Thyroid gland (tissue), 4 donors: ENCODE measurements at regions not wholly inside any gene's neighbourhood (a gene's known extent, or its start where the extent isn't known, plus 50 kb on each side); places are given as distances from the start of the nearest gene placed in this dataset.
A peak's percentile ranks its signal among the peaks of the same experiment; 100 is the strongest.
"Not testable (repeated sequence)": the region's sequence is repeated elsewhere in the genome, so short reads cannot be mapped to it uniquely, and the experiment has no call there.

ENCODE experiments used
- DNase-seq, 2 donors: peaks; one replicate each; pipeline ENCODE4 v3.0.0-alpha.2; 2019
- H3K27ac ChIP-seq, 3 donors: fragments of 200-600 bp; sonication (generic); 1 replicate in 2 of 3; 2 replicates in 1 of 3; pipeline ENCODE4 v1.5.1; 2016 to 2019; ENCODE audit warnings: mild to moderate bottlenecking in 1 of 3, moderate library complexity in 1 of 3
- H3K27me3 ChIP-seq: fragments of 200-600 bp; sonication (generic); one replicate; pipeline ENCODE4 v1.5.1; 2019
- H3K36me3 ChIP-seq, 2 donors: fragments of 200-600 bp; sonication (generic); one replicate each; pipeline ENCODE4 v1.5.1; 2016 to 2019
- H3K4me1 ChIP-seq, 2 donors: fragments of 200-600 bp; sonication (generic); one replicate each; pipeline ENCODE4 v1.5.1; 2017 to 2019
- H3K4me3 ChIP-seq, 3 donors: fragments of 200-600 bp; sonication (generic); replicated peaks in 1 of 3; 1 replicate in 2 of 3; 2 replicates in 1 of 3; pipeline ENCODE4 v1.5.1; 2016; ENCODE audit warnings: mild to moderate bottlenecking in 1 of 3
- H3K9me3 ChIP-seq: fragments of 200-600 bp; sonication (generic); one replicate; pipeline ENCODE4 v1.5.1; 2017
- CTCF ChIP-seq, 6 experiments: fragments of 200-600 bp in 3 of 6; fragments of 450-650 bp in 3 of 6; sonication (generic) in 3 of 6; IDR thresholded peaks; one replicate each; pipeline ENCODE4 v1.5.1; 2016 to 2019; ENCODE audit warnings: antibody characterized with exemption in 6 of 6, mild to moderate bottlenecking in 2 of 6, inconsistent platforms in 1 of 6, moderate library complexity in 1 of 6
- POLR2A ChIP-seq, 2 donors: fragments of 450-650 bp; IDR thresholded peaks; one replicate each; pipeline ENCODE4 v1.6.1; 2017; ENCODE audit warnings: antibody characterized with exemption in 2 of 2, mild to moderate bottlenecking in 2 of 2, moderate library complexity in 1 of 2
- WGBS, 2 donors: methylation state at CpG; one replicate each; pipeline ENCODE4 v1.1.5; 2017; 5-methylcytosine and 5-hydroxymethylcytosine counted together
- intact Hi-C: fragments of 100-400 bp; cut with DNase I; formaldehyde crosslinking; loops from one replicate; pipeline ENCODE4 v1.15.1; 2023

GRCh38 chr7:4531236-4531635, 150.9 kb upstream of the FOXK1 start:
- no peak overlapping the region for H3K4me3 ChIP-seq
- no peak overlapping the region for H3K27ac ChIP-seq
- TF ChIP-seq CTCF (IDR thresholded peaks at IDR 0.05): no peak
- no peak for TF ChIP-seq POLR2A (IDR thresholded peaks at IDR 0.05)
- H3K4me1 ChIP-seq: no peaks in the 10 kb centered on the region
- intact Hi-C loops: no loop called here
- 58 to 72% methylated on average over 7 of the region's 7 CpGs for WGBS, 2 donors
- no peak for DNase-seq
- no peaks in the 10 kb centered on the region for H3K9me3 ChIP-seq
- H3K36me3 ChIP-seq: no peaks in the 10 kb centered on the region
- no peaks in the 10 kb centered on the region for H3K27me3 ChIP-seq

GRCh38 chr7:4533339-4533738, 148.8 kb upstream of the FOXK1 start:
- H3K4me1 ChIP-seq, intact Hi-C loops, H3K27ac ChIP-seq, H3K9me3 ChIP-seq, H3K36me3 ChIP-seq, H3K4me3 ChIP-seq, DNase-seq, H3K27me3 ChIP-seq: not testable (repeated sequence)
- 77 to 85% methylated on average over 12 of the region's 12 CpGs for WGBS, 2 donors

- DNase-seq: peak; percentile 4 to 8
- 44 to 47% methylated on average over 1 of the region's 1 CpG for WGBS, 2 donors
- H3K4me1 ChIP-seq: no peaks in the 10 kb centered on the region
- intact Hi-C loops: no loop called here
- H3K4me3 ChIP-seq: no peak overlapping the region
- H3K9me3 ChIP-seq: no peaks in the 10 kb centered on the region
- no peak overlapping the region for H3K27ac ChIP-seq
- no peak for TF ChIP-seq CTCF (IDR thresholded peaks at IDR 0.05)
- TF ChIP-seq POLR2A (IDR thresholded peaks at IDR 0.05): no peak
- no peaks in the 10 kb centered on the region for H3K27me3 ChIP-seq
- no peaks in the 10 kb centered on the region for H3K36me3 ChIP-seq
These were observed 132.4 kb upstream of the FOXK1 start for GRCh38 chr7:4549681-4550080.

GRCh38 chr7:4550117-4550516, 132.0 kb upstream of the FOXK1 start:
- no peak overlapping the region for H3K4me3 ChIP-seq
- intact Hi-C loops: no loop called here
- H3K9me3 ChIP-seq: no peaks in the 10 kb centered on the region
- no peak overlapping the region for H3K27ac ChIP-seq
- H3K4me1 ChIP-seq: no peaks in the 10 kb centered on the region
- no peak for DNase-seq
- H3K36me3 ChIP-seq: no peaks in the 10 kb centered on the region
- TF ChIP-seq CTCF (IDR thresholded peaks at IDR 0.05): no peak
- TF ChIP-seq POLR2A (IDR thresholded peaks at IDR 0.05): no peak
- no peaks in the 10 kb centered on the region for H3K27me3 ChIP-seq
- 31 to 45% methylated on average over 1 of the region's 1 CpG for WGBS, 2 donors

GRCh38 chr7:4552985-4553384, 129.1 kb upstream of the FOXK1 start:
- WGBS, 2 donors: 91 to 96% methylated on average over 1 of the region's 1 CpG
- TF ChIP-seq POLR2A (IDR thresholded peaks at IDR 0.05) (no peak), CTCF (IDR thresholded peaks at IDR 0.05) (no peak)
- no peaks in the 10 kb centered on the region for H3K4me1 ChIP-seq
- H3K27me3 ChIP-seq: no peaks in the 10 kb centered on the region
- H3K27ac ChIP-seq: no peak overlapping the region
- H3K9me3 ChIP-seq: no peaks in the 10 kb centered on the region
- intact Hi-C loops: no loop called here
- H3K4me3 ChIP-seq: no peak overlapping the region
- no peak for DNase-seq
- no peaks in the 10 kb centered on the region for H3K36me3 ChIP-seq
